MM.1S (cell line): ENCODE measurements at regions not wholly inside any gene's neighbourhood (a gene's known extent, or its start where the extent isn't known, plus 50 kb on each side); places are given as distances from the start of the nearest gene placed in this dataset.

Source experiments
- EZH2 ChIP-seq: fragments of 300-600 bp; sonication (generic); optimal IDR thresholded peaks from 2 replicates; pipeline ENCODE3; 2017; ENCODE audit warnings: low read depth, mild to moderate bottlenecking, antibody characterized with exemption, low read length, mixed read lengths
- EZH2phosphoT487 ChIP-seq: fragments of 300-600 bp; sonication (generic); IDR thresholded peaks from 2 replicates; pipeline ENCODE4 v1.6.1; 2018; ENCODE audit warnings: antibody characterized with exemption, low read length
- TF ChIP-seq, protein P1 (sequence below): fragments of 300-600 bp; sonication (generic); IDR thresholded peaks from 2 replicates; pipeline ENCODE4 v1.5.1; 2016; ENCODE audit warnings: antibody characterized with exemption, low read length, mixed read lengths

DNA sequence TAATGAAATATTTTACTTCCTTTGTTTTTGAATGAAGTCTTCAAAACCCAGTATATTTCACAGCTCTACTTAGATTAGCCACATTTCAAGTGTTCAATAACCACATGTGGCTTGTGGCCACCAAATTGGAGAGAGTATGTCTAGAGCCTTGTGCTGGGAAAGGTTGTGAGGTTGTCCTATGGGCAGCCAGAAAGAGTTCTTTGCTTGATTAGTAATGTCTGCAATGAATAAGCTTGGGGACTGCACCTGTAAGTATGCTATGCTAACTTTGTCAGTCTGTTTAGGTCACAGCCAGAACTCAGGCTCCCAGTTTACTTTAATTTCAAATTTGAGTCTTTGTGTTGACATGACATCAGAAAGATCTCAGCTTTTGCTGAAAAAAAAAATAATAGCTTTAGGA, 294.9 kb upstream of the SOX14 start:
- TF ChIP-seq, protein P1, sequence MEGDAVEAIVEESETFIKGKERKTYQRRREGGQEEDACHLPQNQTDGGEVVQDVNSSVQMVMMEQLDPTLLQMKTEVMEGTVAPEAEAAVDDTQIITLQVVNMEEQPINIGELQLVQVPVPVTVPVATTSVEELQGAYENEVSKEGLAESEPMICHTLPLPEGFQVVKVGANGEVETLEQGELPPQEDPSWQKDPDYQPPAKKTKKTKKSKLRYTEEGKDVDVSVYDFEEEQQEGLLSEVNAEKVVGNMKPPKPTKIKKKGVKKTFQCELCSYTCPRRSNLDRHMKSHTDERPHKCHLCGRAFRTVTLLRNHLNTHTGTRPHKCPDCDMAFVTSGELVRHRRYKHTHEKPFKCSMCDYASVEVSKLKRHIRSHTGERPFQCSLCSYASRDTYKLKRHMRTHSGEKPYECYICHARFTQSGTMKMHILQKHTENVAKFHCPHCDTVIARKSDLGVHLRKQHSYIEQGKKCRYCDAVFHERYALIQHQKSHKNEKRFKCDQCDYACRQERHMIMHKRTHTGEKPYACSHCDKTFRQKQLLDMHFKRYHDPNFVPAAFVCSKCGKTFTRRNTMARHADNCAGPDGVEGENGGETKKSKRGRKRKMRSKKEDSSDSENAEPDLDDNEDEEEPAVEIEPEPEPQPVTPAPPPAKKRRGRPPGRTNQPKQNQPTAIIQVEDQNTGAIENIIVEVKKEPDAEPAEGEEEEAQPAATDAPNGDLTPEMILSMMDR, result no peak
- no peak for TF ChIP-seq EZH2phosphoT487
- no peak for TF ChIP-seq EZH2
